ENCODE measurements at regions not wholly inside any gene's neighbourhood (a gene's known extent, or its start where the extent isn't known, plus 50 kb on each side); places are given as distances from the start of the nearest gene placed in this dataset.

GRCh38 chr14:65877624-65878023 is 465.1 kb downstream of the FUT8 start:
- TF ChIP-seq GATA2 (CRISPR knock-in tag; IDR thresholded peaks at IDR 0.05) (no peak), CTCF (IDR thresholded peaks at IDR 0.05) (no peak), SIN3A (IDR thresholded peaks at IDR 0.05; ENCODE audit: borderline replicate concordance, low read depth, low read length) (no peak), SMC3 (IDR thresholded peaks at IDR 0.05; ENCODE audit: low read depth, low read length) (no peak), TAF1 (IDR thresholded peaks at IDR 0.05; ENCODE audit: borderline replicate concordance, low read depth, low read length) (no peak)
- TF ChIP-seq, protein P1, sequence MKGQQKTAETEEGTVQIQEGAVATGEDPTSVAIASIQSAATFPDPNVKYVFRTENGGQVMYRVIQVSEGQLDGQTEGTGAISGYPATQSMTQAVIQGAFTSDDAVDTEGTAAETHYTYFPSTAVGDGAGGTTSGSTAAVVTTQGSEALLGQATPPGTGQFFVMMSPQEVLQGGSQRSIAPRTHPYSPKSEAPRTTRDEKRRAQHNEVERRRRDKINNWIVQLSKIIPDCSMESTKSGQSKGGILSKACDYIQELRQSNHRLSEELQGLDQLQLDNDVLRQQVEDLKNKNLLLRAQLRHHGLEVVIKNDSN (IDR thresholded peaks at IDR 0.05; ENCODE audit: borderline replicate concordance, low read depth): no peak

Data from SK-N-SH (cell line).